ENCODE measurements at regions not wholly inside any gene's neighbourhood (a gene's known extent, or its start where the extent isn't known, plus 50 kb on each side); places are given as distances from the start of the nearest gene placed in this dataset.
A peak's percentile ranks its signal among the peaks of the same experiment; 100 is the strongest.

DNA sequence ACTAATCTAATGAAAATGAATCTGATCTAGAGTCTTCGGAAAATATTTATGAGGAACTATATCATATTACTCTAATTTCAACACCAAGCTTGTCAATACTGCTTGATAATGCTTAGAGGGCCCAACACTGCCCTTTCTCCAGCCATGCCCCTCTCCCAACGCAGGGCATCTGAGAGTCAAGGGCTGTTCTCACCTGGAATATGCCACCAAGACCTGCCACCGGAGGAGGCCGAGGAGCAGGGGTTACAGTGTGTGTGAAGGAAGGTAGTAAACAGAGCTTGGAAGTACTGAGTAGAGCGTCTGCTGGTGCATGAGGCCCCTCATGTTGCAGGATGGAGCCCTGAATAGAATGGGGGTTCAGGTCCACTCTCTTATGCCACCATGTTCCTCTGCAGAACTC, 301.3 kb upstream of the MPDZ start:
- Histone ChIP-seq H3K4me1 (no peaks in the 10 kb centered on the region), H3K36me3 (no peaks in the 10 kb centered on the region), H3K27me3 (no peaks in the 10 kb centered on the region), H3K27ac (no peak overlapping the region), H3K4me3 (no peak overlapping the region), H3K9me3 (no peaks in the 10 kb centered on the region)
- TF ChIP-seq EP300 (IDR thresholded peaks at IDR 0.05) (no peak), CTCF (IDR thresholded peaks at IDR 0.05) (no peak), POLR2A (IDR thresholded peaks at IDR 0.05) (no peak), POLR2AphosphoS5 (IDR thresholded peaks at IDR 0.05) (no peak)
- WGBS, 2 donors, result 88 to 100% methylated on average over 5 of the region's 5 CpGs
- no peak for ATAC-seq (ENCODE audit: low FRiP score in 2 of 2)
- no peak for DNase-seq

DNA sequence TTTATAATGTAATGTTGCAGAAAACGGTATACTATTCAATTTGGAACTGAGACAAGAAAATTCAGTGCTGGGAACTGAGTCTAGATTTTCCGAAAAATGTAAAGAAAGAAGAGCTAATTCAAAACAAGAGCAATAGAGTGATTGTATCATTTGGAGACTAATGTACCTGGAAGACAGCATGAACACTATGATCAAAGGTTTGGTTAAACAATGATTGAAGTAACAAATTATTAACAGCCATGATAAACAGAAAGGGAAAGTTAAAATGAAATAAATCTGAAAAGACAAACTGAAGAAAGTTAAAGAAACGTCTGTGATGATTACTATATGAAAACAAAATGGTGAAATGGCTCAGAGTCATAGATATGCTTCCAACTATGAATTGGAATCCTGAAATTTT, 300.6 kb upstream of the MPDZ start:
- ATAC-seq (ENCODE audit: low FRiP score in 2 of 2) (no peak), DNase-seq (no peak)
- no peaks in the 10 kb centered on the region for H3K4me1 ChIP-seq
- H3K27me3 ChIP-seq, result no peaks in the 10 kb centered on the region
- 78 to 82% methylated on average over 3 of the region's 3 CpGs for WGBS, 2 donors
- no peaks in the 10 kb centered on the region for H3K36me3 ChIP-seq
- H3K27ac ChIP-seq, result no peak overlapping the region
- TF ChIP-seq CTCF (IDR thresholded peaks at IDR 0.05) (no peak), POLR2AphosphoS5 (IDR thresholded peaks at IDR 0.05) (no peak), POLR2A (IDR thresholded peaks at IDR 0.05) (no peak), EP300 (IDR thresholded peaks at IDR 0.05) (no peak)
- H3K4me3 ChIP-seq, result no peak overlapping the region
- H3K9me3 ChIP-seq, result no peaks in the 10 kb centered on the region

DNA sequence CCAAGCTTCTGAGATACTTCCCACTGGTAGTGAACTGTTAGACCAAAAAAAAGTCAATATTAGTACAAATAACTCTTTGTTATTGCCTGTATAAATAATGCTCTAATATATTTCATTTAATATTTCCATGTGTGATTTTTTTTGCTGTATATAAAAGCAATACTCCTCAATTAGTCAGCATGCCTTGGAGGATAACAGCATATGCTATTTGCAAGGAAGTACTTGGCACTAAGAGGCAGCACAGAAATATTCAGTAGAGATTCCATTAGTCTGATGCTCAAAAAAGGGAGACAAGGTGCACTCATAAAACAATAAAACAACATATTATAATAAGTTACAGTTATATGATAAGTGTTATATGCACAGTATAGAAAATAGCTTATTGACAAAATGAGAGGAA, 296.6 kb upstream of the MPDZ start:
- Histone ChIP-seq H3K36me3 (no peaks in the 10 kb centered on the region), H3K27ac (no peak overlapping the region), H3K4me3 (no peak overlapping the region), H3K27me3 (no peaks in the 10 kb centered on the region), H3K9me3 (no peaks in the 10 kb centered on the region), H3K4me1 (no peaks in the 10 kb centered on the region)
- no peak for TF ChIP-seq POLR2AphosphoS5 (IDR thresholded peaks at IDR 0.05)
- no peak for TF ChIP-seq CTCF (IDR thresholded peaks at IDR 0.05)
- ATAC-seq (ENCODE audit: low FRiP score in 2 of 2) (no peak), DNase-seq (no peak)

DNA sequence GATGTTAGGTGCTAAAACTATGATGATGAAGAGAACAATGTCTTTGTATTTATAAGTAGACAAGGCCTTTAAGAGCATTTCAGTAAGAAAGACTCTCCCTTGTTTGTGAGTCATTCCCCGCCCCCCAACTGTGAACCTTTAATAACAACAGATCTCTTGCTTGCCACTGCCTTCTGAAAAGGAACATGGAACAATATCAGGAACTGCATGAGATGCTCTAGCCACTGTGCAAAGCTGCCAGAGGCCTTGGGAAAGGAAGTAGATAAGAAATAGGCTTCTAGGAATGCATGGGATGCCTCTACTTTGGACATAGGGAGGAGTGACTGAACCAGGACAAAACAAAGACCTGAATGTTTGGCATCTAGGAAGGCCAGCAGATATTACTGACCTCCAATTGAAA, 296.1 kb upstream of the MPDZ start:
- peak overlapping the region in 2 of 4 donors; percentile 22 to 78 for H3K27ac ChIP-seq
- TF ChIP-seq CTCF (IDR thresholded peaks at IDR 0.05) (no peak), POLR2AphosphoS5 (IDR thresholded peaks at IDR 0.05) (peak in 1 of 2 donors; percentile 31), POLR2A (IDR thresholded peaks at IDR 0.05) (no peak), EP300 (IDR thresholded peaks at IDR 0.05) (peak in 1 of 4 donors; percentile 28)
- no peaks in the 10 kb centered on the region for H3K36me3 ChIP-seq

GRCh38 chr9:13570068-13570974, 290.8 kb upstream of the MPDZ start:
- TF ChIP-seq CTCF (IDR thresholded peaks at IDR 0.05) (no peak), POLR2A (IDR thresholded peaks at IDR 0.05) (no peak), EP300 (IDR thresholded peaks at IDR 0.05) (no peak), POLR2AphosphoS5 (IDR thresholded peaks at IDR 0.05) (no peak)

More for the DNA sequence above, 296.1 kb upstream of the MPDZ start:
- Histone ChIP-seq H3K4me1 (no peaks in the 10 kb centered on the region), H3K27me3 (no peaks in the 10 kb centered on the region), H3K4me3 (no peak overlapping the region), H3K9me3 (no peaks in the 10 kb centered on the region)
- WGBS, 2 donors, result 60 to 69% methylated on average over 1 of the region's 1 CpG
- DNase-seq, result no peak
- ATAC-seq (ENCODE audit: low FRiP score in 2 of 2), result no peak

More at GRCh38 chr9:13570068-13570974, 290.8 kb upstream of the MPDZ start:
- no peak for DNase-seq
- peak overlapping the region in 1 of 4 donors; percentile 90 for H3K27ac ChIP-seq
- H3K9me3 ChIP-seq, result no peaks in the 10 kb centered on the region
- ATAC-seq (ENCODE audit: low FRiP score in 2 of 2), result peak in 1 of 2 donors; percentile 84
- WGBS, 2 donors, result 69 to 73% methylated on average over 5 of the region's 5 CpGs
- no peak overlapping the region for H3K4me3 ChIP-seq
- H3K4me1 ChIP-seq, result peaks cover 0 to 9% (median 4%) of the 10 kb centered on the region in 4 donors
- no peaks in the 10 kb centered on the region for H3K36me3 ChIP-seq
- H3K27me3 ChIP-seq, result no peaks in the 10 kb centered on the region
